HFFc6 (cell line): ENCODE measurements at regions not wholly inside any gene's neighbourhood (a gene's known extent, or its start where the extent isn't known, plus 50 kb on each side); places are given as distances from the start of the nearest gene placed in this dataset.

Source experiments
- DNase-seq: peaks from one replicate; pipeline ENCODE4 v3.0.0-alpha.2; 2018
- H3K27ac Mint-ChIP-seq: 2 replicates; pipeline ENCODE4 v1.8.0; 2020; ENCODE audit warnings: mild to moderate bottlenecking, mixed read lengths
- H3K27me3 Mint-ChIP-seq: 2 replicates; pipeline ENCODE4 v1.8.0; 2021; ENCODE audit warnings: mild to moderate bottlenecking, moderate library complexity, mixed read lengths; ENCODE audit not compliant: insufficient read depth
- H3K36me3 Mint-ChIP-seq: 2 replicates; pipeline ENCODE4 v1.8.0; 2021; ENCODE audit warnings: low read depth, mixed read lengths
- H3K4me1 Mint-ChIP-seq: 2 replicates; pipeline ENCODE4 v1.8.0; 2020; ENCODE audit warnings: low read depth, mixed read lengths
- H3K4me3 Mint-ChIP-seq: 2 replicates; pipeline ENCODE4 v1.8.0; 2020; ENCODE audit warnings: mild to moderate bottlenecking, moderate library complexity, mixed read lengths
- H3K9me3 Mint-ChIP-seq: 2 replicates; pipeline ENCODE4 v1.8.0; 2020; ENCODE audit warnings: mild to moderate bottlenecking, mixed read lengths
- CTCF ChIP-seq: fragments of 200-600 bp; sonication (generic); IDR thresholded peaks from 2 replicates; pipeline ENCODE4 v1.5.0; 2021; ENCODE audit warnings: antibody characterized with exemption, mild to moderate bottlenecking

- no peaks in the 10 kb centered on the region for H3K9me3 Mint-ChIP-seq
- H3K27me3 Mint-ChIP-seq = no peaks in the 10 kb centered on the region
- H3K4me3 Mint-ChIP-seq = no peak overlapping the region
- no peak for DNase-seq
- H3K36me3 Mint-ChIP-seq = no peaks in the 10 kb centered on the region; the same call in 1 of the 2 replicates
- no peak for TF ChIP-seq CTCF
- H3K27ac Mint-ChIP-seq = no peak overlapping the region
- peaks cover 9% of the 10 kb centered on the region; the same call in 1 of the 2 replicates for H3K4me1 Mint-ChIP-seq
Observed at GRCh38 chr3:67745296-67745695, 90.9 kb upstream of the SUCLG2 start.

- Mint-ChIP-seq H3K27me3 (no peaks in the 10 kb centered on the region), H3K9me3 (no peaks in the 10 kb centered on the region), H3K4me1 (peaks cover 15% of the 10 kb centered on the region; the same call in 1 of the 2 replicates), H3K27ac (no peak overlapping the region), H3K36me3 (no peaks in the 10 kb centered on the region; the same call in 1 of the 2 replicates), H3K4me3 (no peak overlapping the region)
- DNase-seq = no peak
- TF ChIP-seq CTCF = no peak
Observed at GRCh38 chr3:67744699-67745098, 90.3 kb upstream of the SUCLG2 start.

- no peak overlapping the region for H3K27ac Mint-ChIP-seq
- no peaks in the 10 kb centered on the region for H3K36me3 Mint-ChIP-seq
- no peak overlapping the region for H3K4me3 Mint-ChIP-seq
- no peak for TF ChIP-seq CTCF
- no peaks in the 10 kb centered on the region for H3K9me3 Mint-ChIP-seq
- peaks cover 2% of the 10 kb centered on the region; the same call in 1 of the 2 replicates for H3K27me3 Mint-ChIP-seq
- peaks cover 18% of the 10 kb centered on the region; the same call in 1 of the 2 replicates for H3K4me1 Mint-ChIP-seq
- no peak for DNase-seq
Observed at GRCh38 chr3:67739851-67740250, 85.4 kb upstream of the SUCLG2 start.

GRCh38 chr3:67737906-67738865 is 83.8 kb upstream of the SUCLG2 start:
- no peaks in the 10 kb centered on the region for H3K9me3 Mint-ChIP-seq
- H3K4me3 Mint-ChIP-seq = no peak overlapping the region
- H3K36me3 Mint-ChIP-seq = no peaks in the 10 kb centered on the region
- peaks cover 2% of the 10 kb centered on the region; the same call in 1 of the 2 replicates for H3K27me3 Mint-ChIP-seq
- H3K4me1 Mint-ChIP-seq = peaks cover 12% of the 10 kb centered on the region; the same call in 1 of the 2 replicates
- no peak for DNase-seq
- TF ChIP-seq CTCF = no peak
- H3K27ac Mint-ChIP-seq = no peak overlapping the region

- H3K4me3 Mint-ChIP-seq = no peak overlapping the region
- no peak for DNase-seq
- H3K4me1 Mint-ChIP-seq = peaks cover 12% of the 10 kb centered on the region; the same call in 1 of the 2 replicates
- no peak overlapping the region for H3K27ac Mint-ChIP-seq
- H3K36me3 Mint-ChIP-seq = no peaks in the 10 kb centered on the region
- no peak for TF ChIP-seq CTCF
- peaks cover 2% of the 10 kb centered on the region; the same call in 1 of the 2 replicates for H3K27me3 Mint-ChIP-seq
- H3K9me3 Mint-ChIP-seq = no peaks in the 10 kb centered on the region
Observed at GRCh38 chr3:67737140-67737539, 82.7 kb upstream of the SUCLG2 start.
